NCI-H2081 treated with DMSO at 0.1 percent for 48 hours (cell line): ENCODE measurements at regions not wholly inside any gene's neighbourhood (a gene's known extent, or its start where the extent isn't known, plus 50 kb on each side); places are given as distances from the start of the nearest gene placed in this dataset.

ENCODE experiments used
- DNase-seq: peaks from one replicate; lab custom pipeline; 2025; lab: John Stamatoyannopoulos, UW

DNA sequence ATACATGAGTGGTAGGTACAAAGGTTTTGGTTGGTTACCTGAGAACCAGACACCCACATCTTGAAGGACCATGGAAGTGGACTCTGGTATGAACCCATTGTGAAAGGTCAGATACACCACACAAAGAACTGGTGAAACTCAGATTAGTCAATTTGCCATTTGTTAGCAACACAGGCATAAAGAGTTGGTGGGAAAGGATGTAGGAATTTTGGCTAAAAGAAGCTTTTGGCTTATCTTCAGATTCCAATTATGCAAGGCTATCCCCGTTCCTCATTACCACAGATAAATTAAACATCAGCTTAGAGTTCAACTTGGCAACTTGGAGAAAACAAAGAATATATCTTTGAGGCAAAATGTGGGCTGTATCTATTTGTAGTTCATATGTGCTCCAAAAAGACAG, 87.0 kb upstream of the IRF2BP2 start:
- DNase-seq = no peak

DNA sequence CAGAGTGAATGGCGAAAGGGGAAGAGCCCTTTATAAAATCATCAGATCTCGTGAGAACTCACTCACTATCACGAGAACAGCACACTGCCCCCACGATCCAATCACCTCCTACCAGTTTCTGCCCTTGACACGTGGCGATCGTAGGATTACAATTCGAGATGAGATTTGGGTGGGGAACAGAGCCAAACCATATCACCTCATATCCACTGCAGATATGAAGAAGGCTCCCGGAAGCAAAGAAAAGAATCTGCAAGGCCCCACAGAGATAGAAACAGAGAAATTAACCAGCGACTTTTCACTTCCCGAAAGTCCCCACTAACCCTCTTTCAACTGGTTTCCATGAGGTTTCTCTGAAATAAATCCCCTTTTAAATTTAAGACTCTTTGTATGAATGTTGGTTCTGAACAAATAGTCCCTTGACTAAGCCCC, 86.2 kb upstream of the IRF2BP2 start:
- no peak for DNase-seq

DNA sequence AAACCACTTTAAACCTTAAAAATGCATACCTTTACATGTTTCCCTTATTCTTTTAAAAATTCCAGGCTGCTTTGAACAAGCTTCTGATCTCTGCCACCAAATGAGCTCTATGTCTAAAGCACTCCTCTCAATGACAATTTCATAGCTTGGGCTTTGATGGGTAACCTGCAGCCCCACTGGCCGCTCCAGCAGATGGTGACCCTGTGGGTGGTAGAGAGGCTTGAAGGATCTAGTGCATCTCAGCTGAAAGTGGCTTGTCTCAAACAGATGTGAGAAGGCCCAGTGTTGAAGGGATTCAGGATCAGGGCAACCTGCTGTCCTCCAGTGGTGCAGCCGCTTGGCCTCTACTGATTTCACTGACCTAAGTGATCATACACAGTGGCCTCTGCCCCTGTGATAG, 84.7 kb upstream of the IRF2BP2 start:
- DNase-seq = no peak

DNA sequence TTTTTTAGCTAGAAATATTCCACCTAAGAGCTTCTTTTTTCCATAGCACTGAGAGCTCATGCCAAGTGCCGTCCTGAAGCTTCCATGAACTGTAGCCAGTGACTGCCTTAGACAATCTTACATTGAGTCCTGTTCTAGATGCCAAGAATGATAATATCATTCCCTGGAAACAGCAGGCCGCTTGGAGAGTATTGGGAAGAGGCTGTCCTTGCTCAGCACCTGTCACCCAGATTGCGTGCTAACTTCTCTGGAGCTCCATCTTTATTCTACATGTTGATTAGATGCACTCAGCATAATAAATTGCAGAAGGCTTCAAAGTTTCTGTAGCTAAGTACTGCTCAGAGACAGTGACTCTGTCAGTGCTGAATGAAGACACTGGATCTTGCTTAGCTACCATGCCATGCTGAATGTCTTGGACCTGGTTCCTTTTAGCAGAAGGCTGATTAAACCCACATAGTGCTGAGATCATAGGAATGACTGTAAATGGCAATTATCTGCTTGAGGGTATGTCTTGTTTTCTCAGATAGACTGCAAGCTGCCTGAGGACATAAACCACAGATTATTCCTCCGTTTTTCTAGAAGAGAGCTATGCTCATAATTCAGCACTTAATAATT, 83.1 kb upstream of the IRF2BP2 start:
- DNase-seq = no peak

DNA sequence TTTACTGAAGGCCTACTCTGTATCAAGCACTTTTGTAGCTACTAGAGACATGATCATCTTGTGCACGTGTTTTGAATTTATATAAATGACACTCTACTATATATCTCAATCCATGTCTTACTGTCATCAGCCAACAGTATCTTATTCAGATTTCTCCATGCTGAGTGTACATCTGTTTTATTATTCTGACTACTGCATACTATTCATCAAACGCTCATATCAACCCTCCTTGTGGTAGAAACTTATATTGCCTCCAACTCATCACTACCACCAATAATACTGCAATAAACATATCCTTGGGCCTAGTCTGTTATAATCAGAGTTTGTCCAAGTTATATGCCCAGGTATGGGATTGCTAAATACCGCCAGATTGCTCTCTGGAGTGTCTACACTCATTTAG, 81.6 kb upstream of the IRF2BP2 start:
- no peak for DNase-seq

DNA sequence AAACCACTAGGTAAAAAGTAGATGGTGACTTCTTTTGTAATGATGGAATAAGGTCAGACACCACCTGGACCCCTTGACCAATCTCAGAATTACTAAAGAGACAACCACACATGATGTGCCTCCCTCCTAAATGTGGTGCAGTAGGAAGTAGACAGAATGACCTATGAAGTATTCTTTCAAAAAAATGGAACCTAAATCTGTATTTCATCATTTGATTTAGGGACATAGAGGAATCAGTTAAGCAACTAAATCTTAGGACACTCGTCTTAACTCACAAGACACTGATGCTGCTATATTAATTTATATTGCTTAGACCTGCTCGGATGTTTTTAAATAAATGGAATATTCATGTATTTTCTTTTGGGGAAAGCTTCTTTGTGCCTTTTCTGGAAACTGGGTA, 80.9 kb upstream of the IRF2BP2 start:
- no peak for DNase-seq

DNA sequence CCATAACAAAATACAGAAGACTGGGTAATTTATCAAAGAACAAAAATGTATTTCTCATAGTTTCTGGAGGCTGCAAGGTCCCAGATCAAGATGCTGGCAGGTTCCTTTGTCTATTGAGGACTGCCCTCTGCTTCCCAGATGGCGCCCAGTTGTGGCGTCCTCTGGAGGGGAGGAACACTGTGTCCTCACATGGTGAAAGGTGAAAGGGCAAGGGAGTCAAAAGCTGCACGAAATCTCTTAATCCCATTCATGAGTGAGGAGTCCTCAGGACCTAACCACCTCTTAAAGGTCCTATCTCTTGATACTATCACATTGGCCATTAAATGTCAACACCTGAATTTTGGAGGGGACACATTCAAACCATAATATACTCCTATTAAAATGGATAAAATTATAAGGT, 79.3 kb upstream of the IRF2BP2 start:
- no peak for DNase-seq

DNA sequence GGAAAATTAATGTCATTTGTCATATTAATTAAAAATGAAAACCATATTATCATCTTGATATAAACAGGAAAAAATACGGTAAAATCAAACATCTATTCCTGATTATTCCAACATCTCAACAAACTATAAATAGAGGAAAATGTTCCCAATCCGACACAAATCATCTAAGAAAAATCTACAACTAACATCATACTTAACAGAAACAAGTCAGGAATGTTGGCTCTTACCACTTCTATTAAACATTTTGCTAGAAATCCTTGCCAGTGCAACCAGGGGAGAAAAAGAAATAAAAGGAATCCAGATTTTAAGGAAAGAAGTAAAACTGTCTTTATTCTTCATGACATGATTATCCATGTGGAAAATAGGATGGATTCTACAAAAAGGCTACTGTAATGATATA, 77.0 kb upstream of the IRF2BP2 start:
- DNase-seq = no peak

DNA sequence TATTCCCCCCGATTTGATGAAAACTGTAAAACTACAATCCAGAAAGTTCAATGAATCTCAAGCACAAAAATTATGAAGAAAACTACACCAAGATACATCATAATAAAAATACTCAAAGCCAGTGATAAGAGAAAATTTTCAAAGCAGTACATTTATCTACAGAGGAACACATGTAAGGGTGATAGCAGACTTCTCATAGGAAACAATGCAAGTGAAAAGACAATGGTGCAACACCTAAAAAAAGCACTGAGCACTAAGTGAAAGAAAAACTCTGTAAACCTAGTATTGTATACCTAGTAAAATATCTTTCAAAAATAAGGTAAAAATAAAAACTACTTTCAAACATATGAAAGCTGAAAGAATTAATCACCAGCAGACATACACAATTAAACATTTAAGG, 76.1 kb upstream of the IRF2BP2 start:
- no peak for DNase-seq

DNA sequence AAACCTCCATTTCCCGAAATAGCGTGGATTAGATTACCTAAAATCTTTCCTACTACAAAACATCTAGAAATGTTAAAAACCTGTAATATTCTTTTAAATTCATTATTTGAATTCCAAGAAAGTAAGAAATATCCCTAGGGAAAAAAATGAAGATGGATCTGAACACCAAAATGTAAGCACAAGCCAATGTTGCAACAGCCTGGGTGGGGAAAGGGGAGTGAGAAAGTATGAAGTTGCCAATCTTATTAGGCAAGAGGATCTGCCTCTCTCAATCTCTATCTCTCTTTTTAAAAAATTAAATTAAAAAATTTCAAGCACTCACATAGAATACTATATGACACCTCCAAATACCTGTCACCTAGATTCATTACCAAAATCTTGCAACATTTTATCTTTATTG, 74.9 kb upstream of the IRF2BP2 start:
- DNase-seq = no peak

DNA sequence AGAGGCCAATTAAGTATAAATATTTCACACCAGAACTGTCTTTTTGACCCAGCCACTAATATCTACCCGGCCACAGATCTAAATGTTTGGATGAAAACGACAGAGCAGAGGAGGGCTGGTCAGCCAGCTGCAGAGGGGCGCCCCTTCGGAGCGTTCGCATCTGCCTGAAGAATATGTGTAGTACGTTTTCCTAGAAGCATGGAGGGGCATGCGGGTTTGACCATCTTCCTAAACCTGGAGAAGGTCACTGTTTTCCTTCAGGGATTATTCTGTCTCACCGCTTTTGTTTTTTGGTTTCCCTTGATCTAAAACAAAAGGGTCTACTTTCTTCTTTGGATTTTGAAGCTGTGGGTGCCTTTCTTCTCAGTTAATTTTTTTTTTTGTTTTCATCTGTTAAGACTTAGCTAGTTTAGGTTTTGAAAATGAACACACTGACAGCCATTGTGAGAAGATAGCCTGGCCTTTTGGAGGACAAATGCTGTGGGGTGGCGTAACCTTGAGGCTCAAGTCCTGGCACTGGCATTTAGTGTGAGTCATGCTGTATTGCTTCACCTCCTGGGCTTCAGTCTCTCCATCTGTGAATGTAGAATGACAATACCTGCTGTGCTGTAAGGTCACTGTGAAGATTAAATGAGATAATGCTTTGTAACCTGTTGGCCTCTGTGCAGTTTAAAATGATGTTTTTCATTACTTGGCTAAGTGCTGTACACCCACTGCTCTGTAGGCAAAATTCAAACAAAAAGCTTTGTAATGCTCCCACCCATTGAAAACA, 74.1 kb upstream of the IRF2BP2 start:
- no peak for DNase-seq

DNA sequence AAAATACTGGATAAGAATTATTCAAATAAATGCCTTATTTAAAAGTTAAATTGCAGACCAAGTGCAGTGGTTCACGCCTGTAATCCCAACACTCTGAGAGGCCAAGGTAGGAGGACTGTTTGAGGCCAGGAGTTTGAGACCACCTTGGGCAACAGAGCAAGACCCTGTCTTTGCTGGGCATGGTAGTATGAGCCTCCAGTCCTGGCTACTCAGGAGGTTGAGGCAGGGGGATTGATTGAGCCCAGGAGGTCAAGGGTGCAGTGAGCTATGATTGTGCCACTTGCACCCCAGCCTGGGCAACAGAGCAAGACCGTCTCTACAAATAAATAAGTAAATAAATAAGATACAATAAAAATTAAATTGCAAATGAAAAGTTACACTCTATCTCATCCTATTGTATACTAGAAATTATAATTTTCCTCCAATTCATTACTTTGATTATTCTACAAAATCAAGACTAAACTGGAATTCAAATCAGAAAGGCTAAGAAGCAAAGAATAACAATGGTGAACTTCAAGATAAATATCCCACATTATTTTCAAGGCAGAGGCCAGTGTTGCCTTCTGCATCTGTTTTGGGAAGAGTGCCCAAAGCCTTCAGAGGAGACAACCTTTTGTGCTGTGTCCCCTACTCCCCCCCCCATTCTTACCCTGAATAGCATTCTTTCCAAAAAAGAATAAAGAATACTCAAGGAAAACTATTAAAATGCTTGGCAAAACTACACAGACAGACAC, 73.3 kb upstream of the IRF2BP2 start:
- DNase-seq = no peak

DNA sequence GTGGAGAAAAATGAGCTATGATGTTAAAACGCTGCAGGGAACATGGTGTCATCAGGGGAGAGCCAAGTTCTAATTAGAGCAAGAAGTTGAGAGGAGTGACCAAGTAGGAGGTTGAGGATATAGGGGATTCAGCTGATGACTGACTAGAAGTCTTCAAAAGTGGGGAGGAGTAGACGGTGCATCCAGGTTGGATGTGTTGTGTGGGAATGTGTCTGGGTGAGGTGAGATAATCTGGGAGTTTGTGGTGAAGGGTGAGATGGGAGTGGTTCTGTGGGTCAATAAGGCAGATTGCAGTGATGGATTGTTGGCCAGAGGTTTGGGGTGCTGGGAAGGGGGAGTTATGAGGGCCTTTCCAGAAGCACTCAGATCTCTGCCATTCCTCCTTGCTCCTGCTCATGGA, 72.0 kb upstream of the IRF2BP2 start:
- no peak for DNase-seq

DNA sequence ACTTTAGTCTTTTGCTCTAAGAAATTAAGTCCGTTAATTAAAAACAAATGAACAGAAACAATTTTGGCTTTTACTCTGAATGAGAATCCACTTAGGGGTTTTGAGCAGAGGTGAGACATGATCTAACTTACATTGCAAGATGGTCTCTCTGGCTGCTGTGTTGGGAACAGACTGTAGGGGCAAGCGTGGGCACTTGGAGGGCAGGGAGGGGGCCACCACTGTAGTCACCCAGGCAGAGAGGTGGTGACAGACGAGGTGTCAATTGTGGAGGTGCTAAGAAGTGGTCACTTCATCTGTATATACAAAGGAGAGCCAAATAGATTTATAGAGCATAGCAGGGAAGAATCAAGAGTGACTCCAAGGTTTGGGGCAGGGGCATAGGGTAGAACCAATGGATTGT, 71.1 kb upstream of the IRF2BP2 start:
- DNase-seq = no peak

DNA sequence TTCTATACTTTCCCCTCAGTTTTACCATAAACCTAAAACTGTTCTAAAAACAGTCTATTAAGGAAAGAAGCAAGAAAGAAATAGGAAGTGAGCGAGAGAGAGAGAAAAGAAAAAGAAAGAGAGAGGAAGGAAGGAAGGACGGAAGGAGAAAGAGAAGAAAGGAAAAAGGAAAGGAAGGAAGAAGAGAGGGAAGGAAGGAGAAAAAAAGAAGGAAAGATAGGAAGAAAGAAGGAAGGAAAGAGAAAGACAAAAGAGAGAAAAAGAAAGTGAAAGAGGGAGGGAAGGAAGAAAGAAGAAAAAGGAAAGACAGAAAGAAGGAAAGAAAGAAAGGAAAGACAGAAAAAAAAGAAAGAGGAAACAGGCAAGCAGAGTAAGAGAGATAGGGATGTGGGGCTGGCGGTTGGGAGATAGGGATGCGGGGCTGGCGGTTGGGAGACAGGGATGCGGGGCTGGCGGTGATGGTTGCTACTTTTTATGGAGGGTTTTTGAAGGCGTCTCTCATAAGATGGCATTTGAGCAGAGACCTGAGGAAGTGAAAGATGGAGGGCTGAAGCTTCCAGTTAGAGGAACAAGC, 70.4 kb upstream of the IRF2BP2 start:
- DNase-seq = no peak

DNA sequence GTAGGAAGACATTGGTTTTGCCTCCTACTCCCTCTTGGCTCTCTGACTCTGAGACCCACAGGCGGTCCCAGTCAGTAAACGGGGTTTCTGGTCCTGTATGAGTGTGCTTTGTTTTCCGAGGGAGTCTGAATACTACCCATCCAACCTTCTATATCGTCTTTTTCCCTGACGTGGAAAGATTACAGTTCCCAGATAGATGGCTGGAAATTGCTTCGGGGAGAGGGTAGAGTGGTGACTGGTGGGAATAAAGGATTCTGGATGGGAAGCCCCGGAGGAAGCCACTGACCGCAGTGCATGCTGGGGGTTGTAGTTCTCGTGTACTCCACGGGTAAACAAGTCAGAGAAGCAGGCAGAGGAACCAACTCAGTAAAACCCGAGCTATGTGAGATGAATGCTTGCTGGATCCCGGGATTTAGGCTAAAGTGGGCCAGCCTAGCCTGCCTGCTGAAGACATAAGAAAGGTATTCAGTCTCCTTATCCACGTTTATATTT, 66.2 kb upstream of the IRF2BP2 start:
- peak; percentile 57 for DNase-seq

DNA sequence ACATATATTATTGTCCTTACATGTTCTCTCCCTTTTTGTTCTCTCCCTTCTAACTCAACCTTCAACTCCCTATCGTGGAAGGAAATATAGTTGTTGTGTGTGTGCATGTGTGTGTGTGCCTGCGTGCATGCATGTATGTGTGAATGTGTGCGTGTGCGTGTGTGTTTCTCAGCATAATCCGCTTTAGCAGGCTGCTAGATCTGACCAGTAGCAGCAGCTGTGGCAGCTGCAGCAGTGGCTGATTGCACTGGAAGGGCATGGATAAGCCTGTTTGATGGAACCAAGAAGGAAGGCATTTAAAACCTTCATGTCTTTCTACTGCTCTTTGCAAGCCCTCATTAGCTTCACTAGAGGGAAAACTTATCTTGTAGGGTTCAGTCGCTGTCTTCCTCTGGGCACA, 65.6 kb upstream of the IRF2BP2 start:
- no peak for DNase-seq

DNA sequence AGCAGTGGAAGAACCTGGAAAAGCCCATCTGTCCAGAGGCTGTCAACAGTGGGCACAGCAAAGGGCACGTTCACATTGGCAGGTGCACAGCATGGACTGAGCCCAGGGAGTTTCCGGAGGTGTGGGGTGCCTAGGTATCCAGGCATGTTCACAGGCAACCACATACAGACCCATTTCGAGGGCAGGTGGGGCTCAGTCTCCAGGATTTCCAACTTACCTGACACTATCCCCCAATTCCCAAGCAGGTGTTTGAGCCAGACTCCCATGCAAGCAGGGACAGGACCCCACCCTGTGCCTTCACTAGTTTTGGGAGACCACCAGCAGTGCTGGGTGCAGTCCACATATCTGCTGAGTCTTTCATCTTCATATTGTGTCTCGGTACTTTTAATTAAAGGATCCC, 65.0 kb upstream of the IRF2BP2 start:
- no peak for DNase-seq

DNA sequence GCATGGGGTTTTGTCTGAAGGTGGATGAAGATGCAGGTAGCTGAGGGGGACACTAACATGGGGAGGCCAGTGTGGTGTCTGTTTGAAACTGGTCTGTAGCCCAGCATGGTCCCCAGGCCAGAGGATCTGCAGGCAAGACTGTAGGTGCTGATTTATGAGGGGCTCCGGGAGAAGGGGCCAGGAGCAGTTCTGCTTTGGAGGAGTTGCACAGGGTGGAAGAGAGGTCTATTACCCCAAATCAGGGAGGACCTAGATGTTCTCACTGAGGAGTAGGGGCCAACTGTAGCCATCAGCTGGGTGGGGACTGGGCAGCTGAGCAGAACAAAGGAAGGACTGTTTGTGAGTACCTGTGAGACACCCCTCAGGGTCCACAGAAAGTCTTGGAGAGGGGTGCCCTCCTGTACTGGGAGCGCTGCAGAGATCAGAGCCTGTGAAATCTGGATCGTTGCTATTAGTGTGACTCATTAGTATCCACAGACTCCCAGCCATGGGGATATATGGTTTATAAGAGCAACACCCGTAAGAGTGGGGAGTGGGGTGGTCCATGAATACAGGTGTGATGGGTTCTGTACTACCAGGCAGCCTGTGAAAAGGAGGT, 64.3 kb upstream of the IRF2BP2 start:
- DNase-seq = no peak

DNA sequence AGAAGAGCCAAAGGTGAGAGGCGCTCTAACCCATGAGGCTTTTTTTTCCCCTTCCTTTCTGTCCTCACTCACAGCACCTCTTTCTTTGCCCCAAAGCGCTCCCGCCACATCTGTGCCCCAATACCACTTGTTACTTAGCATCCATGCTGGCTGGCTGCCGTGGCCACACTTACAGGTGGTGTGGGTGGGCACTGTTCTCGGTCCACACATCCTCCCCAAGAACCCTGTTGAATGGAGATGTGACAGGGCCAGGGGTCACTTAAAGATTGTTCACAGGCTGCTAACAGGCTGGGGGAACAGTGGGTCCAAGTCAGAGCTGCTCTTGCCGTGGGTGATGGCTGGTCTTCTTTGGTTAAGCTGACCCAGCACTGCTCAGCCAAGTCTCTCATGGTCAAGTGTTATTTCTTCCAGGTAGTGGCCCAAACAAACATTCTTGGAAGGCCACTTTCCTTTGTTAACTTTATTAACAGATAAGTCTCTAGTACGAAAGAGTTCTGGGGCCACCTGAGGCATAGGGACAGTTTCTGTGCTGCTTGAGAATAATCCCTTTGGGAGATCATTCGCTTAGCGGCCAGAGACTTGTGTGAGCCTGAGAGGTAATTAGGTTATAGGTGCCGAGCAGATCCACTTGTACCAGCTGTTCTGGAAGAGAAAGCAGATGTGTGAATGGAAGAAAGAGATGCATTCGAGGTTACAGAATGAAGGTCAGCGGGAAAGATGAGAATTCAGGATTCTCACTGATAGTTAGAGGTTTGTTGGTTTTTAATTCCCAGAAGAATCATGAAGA, 62.6 kb upstream of the IRF2BP2 start:
- no peak for DNase-seq

DNA sequence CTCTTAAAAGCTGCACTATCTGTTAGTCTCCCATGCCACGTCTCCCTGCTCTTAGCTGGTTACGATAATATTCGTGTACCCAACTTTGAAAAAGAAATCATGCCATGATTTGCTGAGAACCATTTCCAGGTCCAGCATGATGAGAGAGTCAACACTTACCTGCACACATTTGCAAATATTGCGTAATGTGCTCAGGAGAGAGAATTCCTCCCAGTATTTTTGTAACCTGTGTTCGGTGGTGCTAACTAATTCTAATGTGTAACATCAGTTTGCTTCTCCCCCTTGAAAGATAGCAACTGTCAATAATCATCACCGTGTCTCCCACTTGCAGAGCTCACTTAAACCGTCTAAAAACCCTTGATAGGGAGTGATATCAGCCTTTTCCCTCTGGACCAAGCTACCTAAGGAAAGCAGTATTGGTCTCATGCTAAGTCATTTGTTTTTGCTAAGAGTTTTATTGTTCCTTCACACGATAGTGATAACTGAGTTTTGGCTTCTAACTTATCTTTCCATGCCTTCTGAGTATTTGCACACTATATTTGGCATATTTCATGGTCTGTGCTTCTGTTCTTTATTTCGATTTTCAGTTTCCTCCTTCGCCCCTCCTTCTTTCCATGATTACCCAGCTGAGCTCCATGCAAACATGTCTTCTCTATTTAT, 61.1 kb upstream of the IRF2BP2 start:
- DNase-seq = no peak
